ENCODE measurements at regions not wholly inside any gene's neighbourhood (a gene's known extent, or its start where the extent isn't known, plus 50 kb on each side); places are given as distances from the start of the nearest gene placed in this dataset.

DNA sequence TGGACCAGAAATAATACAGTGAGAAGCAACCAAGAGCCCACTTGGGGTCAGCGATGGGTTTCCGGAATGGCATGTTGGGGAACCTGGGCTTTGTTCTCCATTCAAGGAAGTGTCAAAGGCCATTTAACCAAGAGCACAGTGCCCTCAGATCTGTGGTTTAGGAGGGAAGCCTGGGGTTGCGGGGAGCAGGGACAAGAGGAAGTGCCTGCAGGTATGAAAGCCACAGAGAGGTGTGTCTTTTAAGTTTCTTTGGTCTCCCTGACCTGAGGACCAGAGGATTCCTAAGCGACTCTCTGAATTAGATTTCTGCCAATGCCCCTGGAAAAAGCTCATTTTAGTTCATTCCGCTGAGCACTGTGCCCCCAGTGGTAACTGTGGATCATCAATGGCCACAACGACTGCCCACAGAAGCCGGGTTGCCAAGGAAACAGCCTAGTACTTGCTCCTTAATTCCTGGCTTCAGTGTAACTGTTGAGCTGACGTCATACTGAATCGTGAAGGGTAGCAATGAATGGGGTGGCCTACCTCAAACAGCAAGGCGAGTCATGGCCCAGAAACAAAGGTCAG, 107.3 kb upstream of the SPIN1 start:
- Histone ChIP-seq H3K4me1 (ENCODE audit: insufficient read depth, low read length) (no peaks in the 10 kb centered on the region), H3K9me3 (ENCODE audit: control insufficient read depth in 1 of 2, low read length in 2 of 2) (no peaks in the 10 kb centered on the region), H3K27me3 (ENCODE audit: insufficient read depth, low read length) (no peaks in the 10 kb centered on the region), H3K36me3 (ENCODE audit: insufficient read depth, low read length) (no peaks in the 10 kb centered on the region), H3K27ac (ENCODE audit: low read depth, low read length) (no peak overlapping the region), H3K4me3 (ENCODE audit: low read length in 2 of 2) (no peak overlapping the region)
- H3K27ac Mint-ChIP-seq: peak overlapping the region in 1 of 7 donors; percentile 23
- peaks cover 0 to 25% (median 16%) of the 10 kb centered on the region in 8 donors for H3K9me3 Mint-ChIP-seq
- peak overlapping the region in 3 of 8 donors; percentile 16 to 70 (median 43) for H3K4me3 Mint-ChIP-seq
- ChIA-PET POLR2A (ENCODE audit: partially characterized antibody) (no interaction called here), CTCF (ENCODE audit: partially characterized antibody) (interaction anchor here (0.9 kb wide), 1 partner anchor 110 kb away, joined by 3 read pairs; no protein-coding TSS in a partner anchor)
- peaks cover 0 to 2% of the 10 kb centered on the region in 2 donors for H3K36me3 Mint-ChIP-seq
- peaks cover 5 to 11% (median 8%) of the 10 kb centered on the region in 4 donors for H3K4me1 Mint-ChIP-seq
- H3K27me3 Mint-ChIP-seq: peaks cover 3 to 4% of the 10 kb centered on the region in 2 donors
- no peak for DNase-seq
- intact Hi-C loops (cut with micrococcal nuclease): no loop called here

DNA sequence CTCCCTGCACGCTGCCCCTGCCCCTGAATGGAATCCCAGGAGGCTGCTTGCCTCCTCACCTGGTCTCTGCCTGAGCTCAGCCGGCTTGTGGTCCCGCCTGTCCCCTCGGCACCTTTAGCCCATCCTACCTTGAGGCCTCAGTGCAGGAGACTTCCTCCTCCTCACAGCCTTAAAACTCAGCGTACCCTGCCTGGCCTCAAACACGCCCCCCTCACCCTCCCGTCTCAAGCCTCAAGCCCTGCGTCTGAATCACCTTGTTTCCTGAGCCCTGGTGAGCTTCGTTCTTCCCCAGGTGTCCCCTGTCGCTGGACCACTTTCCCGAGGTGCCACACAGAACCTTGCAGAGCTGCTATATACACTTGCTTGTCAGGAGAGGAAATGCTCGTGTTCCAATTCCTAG, 110.2 kb upstream of the SPIN1 start:
- H3K4me3 ChIP-seq (ENCODE audit: low read length in 2 of 2): no peak overlapping the region
- H3K27ac ChIP-seq (ENCODE audit: low read depth, low read length): no peak overlapping the region
- no peaks in the 10 kb centered on the region for H3K4me1 ChIP-seq (ENCODE audit: insufficient read depth, low read length)
- H3K9me3 Mint-ChIP-seq: peaks cover 0 to 9% (median 4%) of the 10 kb centered on the region in 8 donors
- peaks cover 5 to 11% (median 8%) of the 10 kb centered on the region in 4 donors for H3K4me1 Mint-ChIP-seq
- no peaks in the 10 kb centered on the region for H3K9me3 ChIP-seq (ENCODE audit: control insufficient read depth in 1 of 2, low read length in 2 of 2)
- no peaks in the 10 kb centered on the region for H3K36me3 Mint-ChIP-seq
- no peak for DNase-seq
- ChIA-PET CTCF (ENCODE audit: partially characterized antibody) (no interaction called here), POLR2A (ENCODE audit: partially characterized antibody) (no interaction called here)
- H3K36me3 ChIP-seq (ENCODE audit: insufficient read depth, low read length): no peaks in the 10 kb centered on the region
- H3K27ac Mint-ChIP-seq: no peak overlapping the region
- H3K4me3 Mint-ChIP-seq: no peak overlapping the region
- peaks cover 3% of the 10 kb centered on the region in 2 donors for H3K27me3 Mint-ChIP-seq
- intact Hi-C loops (cut with micrococcal nuclease): no loop called here
- no peaks in the 10 kb centered on the region for H3K27me3 ChIP-seq (ENCODE audit: insufficient read depth, low read length)

DNA sequence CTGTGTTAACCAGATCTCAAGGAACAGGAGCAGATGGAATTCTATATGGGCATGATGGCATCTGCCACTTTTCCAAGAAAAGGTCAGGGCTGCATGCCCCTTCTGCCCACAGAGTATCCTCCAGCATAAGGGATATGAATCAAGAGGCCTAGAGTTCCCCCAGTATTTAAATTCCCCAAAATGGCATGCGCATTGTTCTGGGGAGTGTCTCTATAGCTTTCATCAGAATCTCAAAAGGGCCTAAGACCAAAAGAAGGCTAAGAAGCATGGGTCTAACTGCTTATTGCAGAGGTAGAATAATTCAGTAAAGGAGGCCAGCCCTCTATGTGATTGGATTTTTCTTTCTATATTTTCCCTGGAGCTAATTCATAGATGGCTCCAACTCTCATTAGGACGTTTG, 114.2 kb upstream of the SPIN1 start:
- Mint-ChIP-seq H3K36me3 (no peaks in the 10 kb centered on the region), H3K9me3 (peaks cover 0 to 4% (median 0%) of the 10 kb centered on the region in 8 donors), H3K4me1 (no peaks in the 10 kb centered on the region), H3K4me3 (no peak overlapping the region), H3K27ac (no peak overlapping the region), H3K27me3 (peaks cover 3% of the 10 kb centered on the region in 2 donors)
- no peaks in the 10 kb centered on the region for H3K36me3 ChIP-seq (ENCODE audit: insufficient read depth, low read length)
- no peak overlapping the region for H3K27ac ChIP-seq (ENCODE audit: low read depth, low read length)
- intact Hi-C loops (cut with micrococcal nuclease): no loop called here
- H3K4me1 ChIP-seq (ENCODE audit: insufficient read depth, low read length): no peaks in the 10 kb centered on the region
- H3K27me3 ChIP-seq (ENCODE audit: insufficient read depth, low read length): no peaks in the 10 kb centered on the region
- DNase-seq: no peak
- POLR2A ChIA-PET (ENCODE audit: partially characterized antibody): no interaction called here
- H3K4me3 ChIP-seq (ENCODE audit: low read length in 2 of 2): no peak overlapping the region
- H3K9me3 ChIP-seq (ENCODE audit: control insufficient read depth in 1 of 2, low read length in 2 of 2): no peaks in the 10 kb centered on the region
- CTCF ChIA-PET (ENCODE audit: partially characterized antibody): no interaction called here

DNA sequence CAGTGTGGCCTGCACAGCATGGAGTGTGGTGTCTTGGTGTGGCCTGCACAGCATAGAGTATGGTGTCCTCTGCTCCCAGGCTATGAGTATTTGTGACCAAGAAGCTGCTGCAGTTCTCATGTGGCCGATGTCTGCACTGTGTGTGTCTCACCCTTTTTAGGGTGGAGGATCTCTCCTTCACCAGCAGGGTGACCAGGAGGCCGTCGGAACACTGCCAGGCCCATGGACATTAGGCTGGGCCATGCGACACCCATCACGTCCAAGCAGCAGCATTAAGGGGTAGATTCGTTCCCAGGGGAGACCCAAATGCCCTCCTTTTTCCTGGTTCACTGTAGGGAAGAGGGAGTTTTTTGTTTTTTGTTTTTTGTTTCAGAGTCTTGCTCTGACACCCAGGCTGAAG, 115.3 kb upstream of the SPIN1 start:
- Mint-ChIP-seq H3K27ac (peak overlapping the region in 1 of 7 donors; percentile 19), H3K4me1 (no peaks in the 10 kb centered on the region), H3K4me3 (no peak overlapping the region), H3K36me3 (no peaks in the 10 kb centered on the region), H3K9me3 (peaks cover 0 to 4% (median 0%) of the 10 kb centered on the region in 8 donors), H3K27me3 (peaks cover 3% of the 10 kb centered on the region in 2 donors)
- Histone ChIP-seq H3K36me3 (ENCODE audit: insufficient read depth, low read length) (no peaks in the 10 kb centered on the region), H3K4me3 (ENCODE audit: low read length in 2 of 2) (no peak overlapping the region), H3K27ac (ENCODE audit: low read depth, low read length) (no peak overlapping the region), H3K4me1 (ENCODE audit: insufficient read depth, low read length) (no peaks in the 10 kb centered on the region), H3K27me3 (ENCODE audit: insufficient read depth, low read length) (no peaks in the 10 kb centered on the region), H3K9me3 (ENCODE audit: control insufficient read depth in 1 of 2, low read length in 2 of 2) (no peaks in the 10 kb centered on the region)
- intact Hi-C loops (cut with micrococcal nuclease): no loop called here
- ChIA-PET CTCF (ENCODE audit: partially characterized antibody) (no interaction called here), POLR2A (ENCODE audit: partially characterized antibody) (no interaction called here)
- no peak for DNase-seq

DNA sequence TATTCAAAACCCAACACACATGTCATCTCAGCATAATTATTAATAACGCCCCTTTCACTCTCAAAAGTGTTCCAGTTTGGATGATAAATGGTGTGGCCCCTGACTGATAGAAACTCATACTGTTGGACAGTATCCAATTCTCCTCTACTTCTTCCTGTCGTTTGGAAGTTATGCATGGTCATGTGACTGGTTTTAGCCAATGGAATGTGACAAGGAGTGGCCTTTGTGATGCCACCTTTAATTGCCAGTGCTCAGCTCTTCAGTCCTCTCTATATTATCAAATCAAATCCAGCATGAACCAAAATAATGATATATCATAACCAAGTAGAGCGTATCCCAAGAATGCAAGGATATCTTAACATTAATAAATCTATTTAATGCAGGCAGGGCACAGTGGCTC, 117.8 kb upstream of the SPIN1 start:
- no peak overlapping the region for H3K27ac ChIP-seq (ENCODE audit: low read depth, low read length)
- no peaks in the 10 kb centered on the region for H3K4me1 ChIP-seq (ENCODE audit: insufficient read depth, low read length)
- no peak overlapping the region for H3K4me3 ChIP-seq (ENCODE audit: low read length in 2 of 2)
- POLR2A ChIA-PET (ENCODE audit: partially characterized antibody): no interaction called here
- DNase-seq: no peak
- Mint-ChIP-seq H3K4me3 (no peak overlapping the region), H3K9me3 (peaks cover 0 to 5% (median 4%) of the 10 kb centered on the region in 8 donors), H3K27me3 (no peaks in the 10 kb centered on the region), H3K36me3 (no peaks in the 10 kb centered on the region), H3K27ac (no peak overlapping the region), H3K4me1 (peaks cover 0 to 2% (median 0%) of the 10 kb centered on the region in 4 donors)
- CTCF ChIA-PET (ENCODE audit: partially characterized antibody): no interaction called here
- no peaks in the 10 kb centered on the region for H3K27me3 ChIP-seq (ENCODE audit: insufficient read depth, low read length)
- no peaks in the 10 kb centered on the region for H3K36me3 ChIP-seq (ENCODE audit: insufficient read depth, low read length)
- intact Hi-C loops (cut with micrococcal nuclease): no loop called here
- H3K9me3 ChIP-seq (ENCODE audit: control insufficient read depth in 1 of 2, low read length in 2 of 2): no peaks in the 10 kb centered on the region

DNA sequence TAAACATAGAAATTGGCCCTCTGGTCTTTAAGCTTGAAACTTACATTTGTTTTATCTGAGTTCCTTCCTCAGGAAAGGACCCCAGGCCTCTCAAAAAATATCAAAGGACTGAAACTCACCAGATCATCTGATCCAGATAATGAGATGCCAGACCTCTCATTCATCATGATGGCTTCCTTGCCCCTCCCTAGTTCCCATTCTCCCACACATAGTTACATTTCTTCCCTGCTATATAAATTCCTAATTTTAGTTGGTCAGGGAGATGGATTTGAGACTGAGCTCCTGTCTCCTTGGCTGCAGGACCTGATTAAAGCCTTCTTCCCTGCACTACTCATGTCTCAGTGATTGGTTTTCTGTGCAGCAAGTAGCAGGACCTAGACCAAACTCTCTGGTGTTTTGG, 119.4 kb upstream of the SPIN1 start:
- H3K27me3 Mint-ChIP-seq: no peaks in the 10 kb centered on the region
- CTCF ChIA-PET (ENCODE audit: partially characterized antibody): no interaction called here
- H3K9me3 Mint-ChIP-seq: peaks cover 0 to 5% (median 4%) of the 10 kb centered on the region in 8 donors
- Histone ChIP-seq H3K27ac (ENCODE audit: low read depth, low read length) (no peak overlapping the region), H3K36me3 (ENCODE audit: insufficient read depth, low read length) (no peaks in the 10 kb centered on the region), H3K27me3 (ENCODE audit: insufficient read depth, low read length) (no peaks in the 10 kb centered on the region), H3K4me1 (ENCODE audit: insufficient read depth, low read length) (no peaks in the 10 kb centered on the region), H3K4me3 (ENCODE audit: low read length in 2 of 2) (no peak overlapping the region), H3K9me3 (ENCODE audit: control insufficient read depth in 1 of 2, low read length in 2 of 2) (no peaks in the 10 kb centered on the region)
- DNase-seq: no peak
- no peak overlapping the region for H3K27ac Mint-ChIP-seq
- H3K4me3 Mint-ChIP-seq: no peak overlapping the region
- no peaks in the 10 kb centered on the region for H3K36me3 Mint-ChIP-seq
- intact Hi-C loops (cut with micrococcal nuclease): no loop called here
- peaks cover 0 to 2% (median 0%) of the 10 kb centered on the region in 4 donors for H3K4me1 Mint-ChIP-seq
- POLR2A ChIA-PET (ENCODE audit: partially characterized antibody): no interaction called here

DNA sequence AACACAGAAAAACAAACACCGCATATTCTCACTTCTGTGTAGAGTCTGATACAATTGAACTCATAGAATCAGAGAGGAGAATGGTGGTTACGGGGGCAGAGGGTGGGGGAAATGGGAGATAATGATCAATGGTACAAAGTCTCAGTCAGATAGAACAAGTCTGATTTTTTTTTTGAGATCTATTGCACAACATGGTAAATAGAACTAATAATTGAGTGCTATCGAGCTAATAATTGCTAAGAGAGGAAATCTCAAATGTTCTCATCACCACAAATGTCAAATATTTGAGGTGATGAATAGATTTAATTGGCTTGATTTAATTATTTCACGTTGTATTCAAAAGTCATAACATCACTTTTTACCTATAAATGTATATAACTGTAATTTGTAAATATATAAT, 121.0 kb upstream of the SPIN1 start:
- ChIA-PET POLR2A (ENCODE audit: partially characterized antibody) (no interaction called here), CTCF (ENCODE audit: partially characterized antibody) (no interaction called here)
- Histone ChIP-seq H3K4me1 (ENCODE audit: insufficient read depth, low read length) (no peaks in the 10 kb centered on the region), H3K27me3 (ENCODE audit: insufficient read depth, low read length) (no peaks in the 10 kb centered on the region), H3K4me3 (ENCODE audit: low read length in 2 of 2) (no peak overlapping the region), H3K27ac (ENCODE audit: low read depth, low read length) (no peak overlapping the region), H3K36me3 (ENCODE audit: insufficient read depth, low read length) (no peaks in the 10 kb centered on the region), H3K9me3 (ENCODE audit: control insufficient read depth in 1 of 2, low read length in 2 of 2) (no peaks in the 10 kb centered on the region)
- Mint-ChIP-seq H3K4me1 (peaks cover 0 to 2% (median 0%) of the 10 kb centered on the region in 4 donors), H3K27ac (no peak overlapping the region), H3K36me3 (no peaks in the 10 kb centered on the region), H3K27me3 (no peaks in the 10 kb centered on the region), H3K4me3 (no peak overlapping the region), H3K9me3 (peaks cover 0 to 6% (median 4%) of the 10 kb centered on the region in 8 donors)
- intact Hi-C loops (cut with micrococcal nuclease): no loop called here
- DNase-seq: no peak

DNA sequence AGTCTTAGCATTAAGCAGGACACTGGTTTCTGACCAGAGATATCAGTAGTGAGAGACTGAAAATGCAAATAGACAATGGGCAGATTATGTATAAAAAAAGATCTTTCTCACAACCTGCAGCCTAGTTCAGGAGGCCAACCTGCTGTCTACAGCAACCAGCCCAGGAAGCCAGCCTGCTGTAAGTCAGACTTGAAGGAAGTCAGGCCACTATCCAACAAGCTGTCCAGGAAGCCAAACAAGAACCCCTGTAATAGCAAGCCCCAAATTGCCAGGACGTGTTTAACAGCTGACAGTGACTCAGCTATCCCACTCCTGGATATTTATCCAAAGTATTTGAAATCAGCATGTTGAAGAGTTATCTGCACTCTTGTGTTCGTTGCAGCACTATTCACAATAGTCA, 121.8 kb upstream of the SPIN1 start:
- intact Hi-C loops (cut with micrococcal nuclease): no loop called here

More for the DNA sequence above, 121.8 kb upstream of the SPIN1 start:
- ChIA-PET POLR2A (ENCODE audit: partially characterized antibody) (no interaction called here), CTCF (ENCODE audit: partially characterized antibody) (no interaction called here)
- Mint-ChIP-seq H3K36me3 (no peaks in the 10 kb centered on the region), H3K27me3 (no peaks in the 10 kb centered on the region), H3K27ac (no peak overlapping the region), H3K4me1 (peaks cover 0 to 2% (median 0%) of the 10 kb centered on the region in 4 donors), H3K4me3 (no peak overlapping the region), H3K9me3 (peaks cover 0 to 6% (median 4%) of the 10 kb centered on the region in 8 donors)
- Histone ChIP-seq H3K27ac (ENCODE audit: low read depth, low read length) (no peak overlapping the region), H3K9me3 (ENCODE audit: control insufficient read depth in 1 of 2, low read length in 2 of 2) (no peaks in the 10 kb centered on the region), H3K4me1 (ENCODE audit: insufficient read depth, low read length) (no peaks in the 10 kb centered on the region), H3K27me3 (ENCODE audit: insufficient read depth, low read length) (no peaks in the 10 kb centered on the region), H3K4me3 (ENCODE audit: low read length in 2 of 2) (no peak overlapping the region), H3K36me3 (ENCODE audit: insufficient read depth, low read length) (no peaks in the 10 kb centered on the region)
- DNase-seq: no peak

All from CD4-positive, alpha-beta memory T cell (primary cell).